ENCODE measurements at regions not wholly inside any gene's neighbourhood (a gene's known extent, or its start where the extent isn't known, plus 50 kb on each side); places are given as distances from the start of the nearest gene placed in this dataset.

GRCh38 chr3:178302966-178303930 lies 233.0 kb upstream of the KCNMB2 start:
- TF ChIP-seq POU6F1 (CRISPR knock-in tag; IDR thresholded peaks at IDR 0.05; ENCODE audit: borderline replicate concordance, low read depth) (no peak), PPARA (CRISPR knock-in tag; IDR thresholded peaks at IDR 0.05; ENCODE audit: borderline replicate concordance) (no peak), ESRRG (CRISPR knock-in tag; IDR thresholded peaks at IDR 0.05) (no peak), TCF4 (CRISPR knock-in tag; IDR thresholded peaks at IDR 0.05; ENCODE audit: borderline replicate concordance) (no peak), CREB5 (CRISPR knock-in tag; IDR thresholded peaks at IDR 0.05; ENCODE audit: low read depth) (no peak), ZFP30 (CRISPR knock-in tag; IDR thresholded peaks at IDR 0.05) (no peak), ZNF8 (CRISPR knock-in tag; IDR thresholded peaks at IDR 0.05) (no peak), ARNTL (CRISPR knock-in tag; IDR thresholded peaks at IDR 0.05; ENCODE audit: borderline replicate concordance, low read depth) (no peak), OSR1 (CRISPR knock-in tag; IDR thresholded peaks at IDR 0.05) (no peak), BACH2 (CRISPR knock-in tag; IDR thresholded peaks at IDR 0.05; ENCODE audit: borderline replicate concordance) (no peak)
- TF ChIP-seq, protein P1, sequence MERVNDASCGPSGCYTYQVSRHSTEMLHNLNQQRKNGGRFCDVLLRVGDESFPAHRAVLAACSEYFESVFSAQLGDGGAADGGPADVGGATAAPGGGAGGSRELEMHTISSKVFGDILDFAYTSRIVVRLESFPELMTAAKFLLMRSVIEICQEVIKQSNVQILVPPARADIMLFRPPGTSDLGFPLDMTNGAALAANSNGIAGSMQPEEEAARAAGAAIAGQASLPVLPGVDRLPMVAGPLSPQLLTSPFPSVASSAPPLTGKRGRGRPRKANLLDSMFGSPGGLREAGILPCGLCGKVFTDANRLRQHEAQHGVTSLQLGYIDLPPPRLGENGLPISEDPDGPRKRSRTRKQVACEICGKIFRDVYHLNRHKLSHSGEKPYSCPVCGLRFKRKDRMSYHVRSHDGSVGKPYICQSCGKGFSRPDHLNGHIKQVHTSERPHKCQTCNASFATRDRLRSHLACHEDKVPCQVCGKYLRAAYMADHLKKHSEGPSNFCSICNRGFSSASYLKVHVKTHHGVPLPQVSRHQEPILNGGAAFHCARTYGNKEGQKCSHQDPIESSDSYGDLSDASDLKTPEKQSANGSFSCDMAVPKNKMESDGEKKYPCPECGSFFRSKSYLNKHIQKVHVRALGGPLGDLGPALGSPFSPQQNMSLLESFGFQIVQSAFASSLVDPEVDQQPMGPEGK (CRISPR knock-in tag; IDR thresholded peaks at IDR 0.05; ENCODE audit: borderline replicate concordance): no peak

Measured in SK-N-SH treated with all-trans-retinoic acid at 6 μM for 48 hours (cell line).